ENCODE measurements at regions not wholly inside any gene's neighbourhood (a gene's known extent, or its start where the extent isn't known, plus 50 kb on each side); places are given as distances from the start of the nearest gene placed in this dataset.
A peak's percentile ranks its signal among the peaks of the same experiment; 100 is the strongest.

- TF ChIP-seq, protein P1, sequence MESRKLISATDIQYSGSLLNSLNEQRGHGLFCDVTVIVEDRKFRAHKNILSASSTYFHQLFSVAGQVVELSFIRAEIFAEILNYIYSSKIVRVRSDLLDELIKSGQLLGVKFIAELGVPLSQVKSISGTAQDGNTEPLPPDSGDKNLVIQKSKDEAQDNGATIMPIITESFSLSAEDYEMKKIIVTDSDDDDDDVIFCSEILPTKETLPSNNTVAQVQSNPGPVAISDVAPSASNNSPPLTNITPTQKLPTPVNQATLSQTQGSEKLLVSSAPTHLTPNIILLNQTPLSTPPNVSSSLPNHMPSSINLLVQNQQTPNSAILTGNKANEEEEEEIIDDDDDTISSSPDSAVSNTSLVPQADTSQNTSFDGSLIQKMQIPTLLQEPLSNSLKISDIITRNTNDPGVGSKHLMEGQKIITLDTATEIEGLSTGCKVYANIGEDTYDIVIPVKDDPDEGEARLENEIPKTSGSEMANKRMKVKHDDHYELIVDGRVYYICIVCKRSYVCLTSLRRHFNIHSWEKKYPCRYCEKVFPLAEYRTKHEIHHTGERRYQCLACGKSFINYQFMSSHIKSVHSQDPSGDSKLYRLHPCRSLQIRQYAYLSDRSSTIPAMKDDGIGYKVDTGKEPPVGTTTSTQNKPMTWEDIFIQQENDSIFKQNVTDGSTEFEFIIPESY (IDR thresholded peaks at IDR 0.05; ENCODE audit: borderline replicate concordance, low read depth): no peak
- TF ChIP-seq NFIC (IDR thresholded peaks at IDR 0.05; ENCODE audit: borderline replicate concordance): no peak
- TF ChIP-seq TCF12 (IDR thresholded peaks at IDR 0.05): no peak
- TF ChIP-seq TEAD4 (IDR thresholded peaks at IDR 0.05; ENCODE audit: borderline replicate concordance, insufficient read depth): no peak
- no peak for TF ChIP-seq FOXJ3 (CRISPR knock-in tag; IDR thresholded peaks at IDR 0.05)
- TF ChIP-seq, protein P2, sequence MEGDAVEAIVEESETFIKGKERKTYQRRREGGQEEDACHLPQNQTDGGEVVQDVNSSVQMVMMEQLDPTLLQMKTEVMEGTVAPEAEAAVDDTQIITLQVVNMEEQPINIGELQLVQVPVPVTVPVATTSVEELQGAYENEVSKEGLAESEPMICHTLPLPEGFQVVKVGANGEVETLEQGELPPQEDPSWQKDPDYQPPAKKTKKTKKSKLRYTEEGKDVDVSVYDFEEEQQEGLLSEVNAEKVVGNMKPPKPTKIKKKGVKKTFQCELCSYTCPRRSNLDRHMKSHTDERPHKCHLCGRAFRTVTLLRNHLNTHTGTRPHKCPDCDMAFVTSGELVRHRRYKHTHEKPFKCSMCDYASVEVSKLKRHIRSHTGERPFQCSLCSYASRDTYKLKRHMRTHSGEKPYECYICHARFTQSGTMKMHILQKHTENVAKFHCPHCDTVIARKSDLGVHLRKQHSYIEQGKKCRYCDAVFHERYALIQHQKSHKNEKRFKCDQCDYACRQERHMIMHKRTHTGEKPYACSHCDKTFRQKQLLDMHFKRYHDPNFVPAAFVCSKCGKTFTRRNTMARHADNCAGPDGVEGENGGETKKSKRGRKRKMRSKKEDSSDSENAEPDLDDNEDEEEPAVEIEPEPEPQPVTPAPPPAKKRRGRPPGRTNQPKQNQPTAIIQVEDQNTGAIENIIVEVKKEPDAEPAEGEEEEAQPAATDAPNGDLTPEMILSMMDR (IDR thresholded peaks at IDR 0.05): no peak
- no peak for TF ChIP-seq NRF1 (IDR thresholded peaks at IDR 0.05; ENCODE audit: low read depth, low read length)
- no peak for TF ChIP-seq RXRA (IDR thresholded peaks at IDR 0.05; ENCODE audit: borderline replicate concordance, low read depth)
- TF ChIP-seq, protein P3, sequence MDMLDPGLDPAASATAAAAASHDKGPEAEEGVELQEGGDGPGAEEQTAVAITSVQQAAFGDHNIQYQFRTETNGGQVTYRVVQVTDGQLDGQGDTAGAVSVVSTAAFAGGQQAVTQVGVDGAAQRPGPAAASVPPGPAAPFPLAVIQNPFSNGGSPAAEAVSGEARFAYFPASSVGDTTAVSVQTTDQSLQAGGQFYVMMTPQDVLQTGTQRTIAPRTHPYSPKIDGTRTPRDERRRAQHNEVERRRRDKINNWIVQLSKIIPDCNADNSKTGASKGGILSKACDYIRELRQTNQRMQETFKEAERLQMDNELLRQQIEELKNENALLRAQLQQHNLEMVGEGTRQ (IDR thresholded peaks at IDR 0.05; ENCODE audit: borderline replicate concordance, low read depth, low read length): no peak
- no peak for TF ChIP-seq SMC3 (IDR thresholded peaks at IDR 0.05; ENCODE audit: low read depth, low read length)
Measured at GRCh38 chr6:142647449-142648035, 297.4 kb downstream of the HIVEP2 start (continued).

- H3K27me3 ChIP-seq (ENCODE audit: insufficient read depth): no peaks in the 10 kb centered on the region
- CTCF ChIA-PET: interaction anchor here (0.6 to 1.4 kb wide), 6 partner anchors 30 to 173 kb away, joined by 3 read pairs; no protein-coding TSS in a partner anchor
- no peaks in the 10 kb centered on the region for H3K79me2 ChIP-seq (ENCODE audit: insufficient read depth)
- no peaks in the 10 kb centered on the region for H3F3A ChIP-seq (replicated peaks; ENCODE audit: insufficient read depth)
- WGBS (ENCODE audit: low lambda C conversion rate): 13% methylated on average over 3 of the region's 3 CpGs
- no peak overlapping the region for H3K9ac ChIP-seq
- no peaks in the 10 kb centered on the region for H3K36me3 ChIP-seq (replicated peaks in 1 of 2; ENCODE audit: control insufficient read depth in 1 of 2, insufficient read depth in 2 of 2, low read length in 1 of 2)
- H3K4me2 ChIP-seq: peak overlapping the region; percentile 57; the same call in 1 of the 2 replicates
- peak overlapping the region; percentile 51; the same call in 1 of the 2 replicates for H2AFZ ChIP-seq (ENCODE audit: low read depth)
- TF ChIP-seq TAF1 (IDR thresholded peaks at IDR 0.05; ENCODE audit: borderline replicate concordance, low read depth, low read length) (no peak), EP300 (IDR thresholded peaks at IDR 0.05; ENCODE audit: borderline replicate concordance in 1 of 2, low read depth in 1 of 2, low read length in 1 of 2) (peak; percentile 22 to 97; a peak in 3 of 4 replicates), TEAD4 (IDR thresholded peaks at IDR 0.05; ENCODE audit: borderline replicate concordance, insufficient read depth) (peak; percentile 46; the same call in 1 of the 2 replicates), EZH2phosphoT487 (IDR thresholded peaks at IDR 0.05; ENCODE audit: borderline replicate concordance, low read depth) (no peak), POLR2AphosphoS5 (IDR thresholded peaks at IDR 0.05; ENCODE audit: low read depth, low read length) (peak; percentile 45; the same call in 1 of the 2 replicates), RXRA (IDR thresholded peaks at IDR 0.05; ENCODE audit: borderline replicate concordance, low read depth) (no peak), MEF2A (IDR thresholded peaks at IDR 0.05; ENCODE audit: borderline replicate concordance, low read depth) (no peak), RCOR1 (IDR thresholded peaks at IDR 0.05; ENCODE audit: low read length) (peak; percentile 93), TCF12 (IDR thresholded peaks at IDR 0.05) (peak; percentile 70), CHD2 (IDR thresholded peaks at IDR 0.05; ENCODE audit: low read length, partially characterized antibody) (peak; percentile 62), MXI1 (IDR thresholded peaks at IDR 0.05; ENCODE audit: low read depth, low read length) (peak; percentile 35; the same call in 1 of the 2 replicates), NFIC (IDR thresholded peaks at IDR 0.05; ENCODE audit: borderline replicate concordance) (no peak), FOXJ3 (CRISPR knock-in tag; IDR thresholded peaks at IDR 0.05) (peak; percentile 66), YY1 (IDR thresholded peaks at IDR 0.05; ENCODE audit: low read depth) (no peak), SMC3 (IDR thresholded peaks at IDR 0.05; ENCODE audit: low read depth, low read length) (no peak), GATA2 (CRISPR knock-in tag; IDR thresholded peaks at IDR 0.05) (peak; percentile 96)
- TF ChIP-seq, protein P1 (IDR thresholded peaks at IDR 0.05; ENCODE audit: borderline replicate concordance, low read depth): no peak
- TF ChIP-seq, protein P4, sequence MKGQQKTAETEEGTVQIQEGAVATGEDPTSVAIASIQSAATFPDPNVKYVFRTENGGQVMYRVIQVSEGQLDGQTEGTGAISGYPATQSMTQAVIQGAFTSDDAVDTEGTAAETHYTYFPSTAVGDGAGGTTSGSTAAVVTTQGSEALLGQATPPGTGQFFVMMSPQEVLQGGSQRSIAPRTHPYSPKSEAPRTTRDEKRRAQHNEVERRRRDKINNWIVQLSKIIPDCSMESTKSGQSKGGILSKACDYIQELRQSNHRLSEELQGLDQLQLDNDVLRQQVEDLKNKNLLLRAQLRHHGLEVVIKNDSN (IDR thresholded peaks at IDR 0.05; ENCODE audit: borderline replicate concordance, low read depth): no peak
- H3K27ac ChIP-seq (ENCODE audit: low read depth in 2 of 2, low read length in 1 of 2): peak overlapping the region; percentile 24 to 98; a peak in 3 of 4 replicates
- POLR2A ChIA-PET: interaction anchor here (1.3 kb wide), 1 partner anchor 15 kb away, joined by 3 read pairs; no protein-coding TSS in a partner anchor
- no peaks in the 10 kb centered on the region for H3K9me3 ChIP-seq
- H4K20me1 ChIP-seq (ENCODE audit: insufficient read depth): no peaks in the 10 kb centered on the region
- H3K9me2 ChIP-seq: no peaks in the 10 kb centered on the region
- no peak overlapping the region for H3K4me3 ChIP-seq (ENCODE audit: low read depth in 2 of 2, low read length in 1 of 2)
- DNase-seq: peak; percentile 44
- H3K4me1 ChIP-seq (ENCODE audit: control insufficient read depth in 1 of 2, insufficient read depth in 2 of 2, low read depth in 1 of 2, low read length in 1 of 2): peaks cover 0 to 14% of the 10 kb centered on the region in 2 experiments; a peak in 2 of 4 replicates
Measured at GRCh38 chr6:142648036-142648451, 296.9 kb downstream of the HIVEP2 start.

Measured in SK-N-SH (cell line).